GM23248 (cell line): ENCODE measurements at regions not wholly inside any gene's neighbourhood (a gene's known extent, or its start where the extent isn't known, plus 50 kb on each side); places are given as distances from the start of the nearest gene placed in this dataset.

Source experiments
- EZH2 ChIP-seq: fragments of 200-600 bp; sonication (generic); IDR thresholded peaks from 2 replicates; pipeline ENCODE4 v1.6.1; 2018; ENCODE audit warnings: antibody characterized with exemption, mild to moderate bottlenecking; ENCODE audit not compliant: insufficient read depth, poor library complexity, severe bottlenecking
- EZH2phosphoT487 ChIP-seq: fragments of 200-600 bp; sonication (generic); IDR thresholded peaks from 2 replicates; pipeline ENCODE4 v1.6.1; 2018; ENCODE audit warnings: antibody characterized with exemption, moderate library complexity, mild to moderate bottlenecking, low read depth; ENCODE audit not compliant: insufficient read depth

GRCh38 chr4:157521906-157522305 is 301.4 kb downstream of the GRIA2 start:
- no peak for TF ChIP-seq EZH2
- TF ChIP-seq EZH2phosphoT487, result no peak
